GM10266 (cell line): ENCODE measurements at regions not wholly inside any gene's neighbourhood (a gene's known extent, or its start where the extent isn't known, plus 50 kb on each side); places are given as distances from the start of the nearest gene placed in this dataset.

Experiments used
- DNase-seq: peaks from one replicate; pipeline ENCODE4 v3.0.0; 2012; ENCODE audit errors: extremely low spot score
- TF ChIP-seq, protein P1 (sequence below): IDR thresholded peaks from 2 replicates; pipeline ENCODE4 v1.5.1; 2012; ENCODE audit warnings: mild to moderate bottlenecking, low read depth; ENCODE audit not compliant: control insufficient read depth, insufficient read depth; ENCODE audit errors: missing control alignments

DNA sequence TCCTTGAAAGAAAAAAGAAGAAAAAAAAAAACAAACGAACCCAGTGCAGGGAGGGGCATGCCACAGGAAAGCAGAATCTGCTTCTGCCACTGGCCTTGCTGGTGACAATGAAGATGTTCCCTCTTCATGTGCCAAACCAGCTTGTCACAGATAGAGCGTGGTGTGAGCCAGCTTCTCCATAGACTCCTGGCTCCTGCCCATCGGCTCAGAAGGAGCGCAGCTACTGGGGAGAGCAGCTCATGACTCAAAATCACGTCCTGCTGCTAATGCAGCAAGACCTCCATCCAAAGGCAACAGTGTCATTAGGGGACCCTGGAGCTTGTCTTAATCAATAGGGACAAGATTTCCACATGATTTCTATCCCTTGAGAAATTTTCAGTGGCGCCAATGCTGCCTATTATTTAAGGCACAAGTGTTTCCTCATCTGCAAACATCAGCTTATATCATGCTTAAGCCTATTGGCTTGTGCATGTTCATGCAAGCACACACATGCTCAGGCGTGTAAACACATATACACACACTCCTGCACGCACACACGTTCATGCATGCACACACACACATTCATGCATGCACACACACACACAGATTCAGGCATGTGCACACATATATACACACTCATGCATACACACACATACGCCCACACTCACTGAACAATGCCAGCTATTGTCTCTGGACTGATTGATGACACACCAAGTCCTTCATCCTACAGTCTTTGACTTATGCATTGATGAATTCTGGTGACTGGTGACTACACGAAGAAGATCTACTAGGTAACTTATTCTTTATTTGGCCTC lies 682.0 kb upstream of the ID2 start:
- TF ChIP-seq, protein P1, sequence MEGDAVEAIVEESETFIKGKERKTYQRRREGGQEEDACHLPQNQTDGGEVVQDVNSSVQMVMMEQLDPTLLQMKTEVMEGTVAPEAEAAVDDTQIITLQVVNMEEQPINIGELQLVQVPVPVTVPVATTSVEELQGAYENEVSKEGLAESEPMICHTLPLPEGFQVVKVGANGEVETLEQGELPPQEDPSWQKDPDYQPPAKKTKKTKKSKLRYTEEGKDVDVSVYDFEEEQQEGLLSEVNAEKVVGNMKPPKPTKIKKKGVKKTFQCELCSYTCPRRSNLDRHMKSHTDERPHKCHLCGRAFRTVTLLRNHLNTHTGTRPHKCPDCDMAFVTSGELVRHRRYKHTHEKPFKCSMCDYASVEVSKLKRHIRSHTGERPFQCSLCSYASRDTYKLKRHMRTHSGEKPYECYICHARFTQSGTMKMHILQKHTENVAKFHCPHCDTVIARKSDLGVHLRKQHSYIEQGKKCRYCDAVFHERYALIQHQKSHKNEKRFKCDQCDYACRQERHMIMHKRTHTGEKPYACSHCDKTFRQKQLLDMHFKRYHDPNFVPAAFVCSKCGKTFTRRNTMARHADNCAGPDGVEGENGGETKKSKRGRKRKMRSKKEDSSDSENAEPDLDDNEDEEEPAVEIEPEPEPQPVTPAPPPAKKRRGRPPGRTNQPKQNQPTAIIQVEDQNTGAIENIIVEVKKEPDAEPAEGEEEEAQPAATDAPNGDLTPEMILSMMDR, result no peak

DNA sequence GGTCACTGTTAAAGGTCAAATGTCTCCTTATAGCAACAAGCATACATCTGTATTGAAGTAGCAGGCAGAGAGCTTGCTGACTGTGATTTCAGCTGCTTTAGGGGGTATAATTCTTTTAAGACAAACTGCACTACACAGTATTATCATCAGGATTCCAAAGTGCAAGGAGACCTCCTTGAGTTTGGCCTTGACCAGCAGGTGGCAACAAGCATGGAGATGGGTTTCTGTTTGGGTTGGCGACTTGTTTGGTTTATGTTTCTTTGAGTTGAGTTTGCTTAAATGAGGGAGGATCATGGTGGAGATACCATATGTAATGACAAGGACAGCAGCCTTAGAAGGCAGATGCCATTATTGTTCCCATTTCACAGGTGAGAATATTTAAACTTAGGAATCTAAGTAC lies 681.0 kb upstream of the ID2 start:
- DNase-seq, result no peak
- TF ChIP-seq, protein P1, result peak; percentile 12

More for the DNA sequence above, 682.0 kb upstream of the ID2 start:
- no peak for DNase-seq

DNA sequence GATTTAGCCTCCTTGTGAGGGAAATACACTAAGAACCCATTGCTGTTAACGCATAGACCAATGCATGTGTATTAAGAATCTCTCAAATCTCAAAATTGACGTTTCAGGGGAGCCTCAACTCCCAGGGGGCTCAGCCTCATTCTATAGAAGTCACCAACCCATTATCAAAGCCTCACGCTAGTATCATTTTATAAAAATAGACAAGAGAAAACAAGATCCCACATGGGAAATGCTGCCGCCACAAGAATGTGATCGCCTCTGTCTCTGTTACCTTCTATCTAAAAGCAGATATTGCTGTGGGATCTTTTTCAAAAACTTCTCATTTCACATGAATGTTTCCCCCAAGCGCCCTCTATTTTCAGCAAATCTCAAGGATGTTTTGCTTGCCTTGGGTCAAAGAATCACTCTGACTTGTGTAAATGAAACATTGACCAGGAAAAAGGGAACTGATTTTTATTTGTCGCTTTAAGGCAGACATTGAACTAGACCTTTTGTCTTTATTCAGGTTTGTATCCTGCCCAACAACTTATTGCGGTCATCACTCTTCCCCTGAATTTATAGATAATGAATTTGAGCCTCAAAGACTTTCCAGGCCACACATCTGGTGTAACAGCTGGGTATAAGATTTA lies 679.0 kb upstream of the ID2 start:
- TF ChIP-seq, protein P1, result no peak
- DNase-seq, result peak; percentile 50

DNA sequence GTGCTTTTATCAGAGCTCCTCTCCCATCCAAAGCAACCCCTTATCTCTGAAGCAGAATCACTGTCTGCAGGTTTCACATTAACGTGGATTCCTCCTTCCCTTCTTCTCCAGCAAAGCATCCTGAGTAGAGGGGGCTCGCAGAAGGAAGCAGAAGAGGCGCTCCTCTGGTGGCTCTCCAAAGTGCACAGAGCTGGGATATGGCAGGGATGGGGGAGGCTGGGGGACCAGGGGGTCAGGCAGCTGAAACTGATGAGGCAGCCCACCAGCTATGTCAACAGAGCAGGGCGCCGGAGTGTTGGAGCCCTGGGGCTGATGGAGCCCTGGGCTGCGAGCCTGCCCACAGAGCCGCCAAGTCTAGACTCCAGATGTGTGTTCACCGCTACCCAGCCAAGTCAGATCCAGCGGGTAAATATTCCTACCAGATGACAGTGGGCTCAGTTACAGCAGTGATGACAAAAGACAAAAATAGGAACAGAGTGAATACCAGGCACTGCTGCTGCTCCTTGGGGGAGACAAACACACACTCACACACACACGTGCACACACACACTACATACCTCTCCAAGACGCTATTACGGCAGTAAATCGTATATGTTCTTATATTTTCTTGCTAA lies 678.3 kb upstream of the ID2 start:
- no peak for DNase-seq
- TF ChIP-seq, protein P1, result no peak

DNA sequence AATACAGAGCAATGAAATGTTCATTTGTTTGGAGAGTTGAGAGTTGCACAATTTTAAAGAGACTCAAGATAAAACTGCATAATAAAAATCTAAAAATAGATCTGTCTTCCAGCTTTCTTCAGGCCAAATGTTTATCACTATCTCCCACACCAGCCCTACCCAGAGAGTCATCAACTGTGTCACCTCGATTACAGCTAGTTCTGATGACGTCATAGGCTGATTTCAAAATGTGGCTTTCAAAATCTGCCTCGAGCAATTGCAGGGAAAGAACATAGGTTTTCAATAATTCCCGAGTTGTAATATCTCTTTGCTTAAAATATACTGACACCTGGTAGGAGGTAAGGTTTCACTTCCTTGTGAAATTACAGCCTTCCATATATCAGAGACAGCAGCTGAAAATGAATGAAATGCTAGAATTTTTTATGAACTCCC lies 677.6 kb upstream of the ID2 start:
- peak; percentile 28 for DNase-seq
- TF ChIP-seq, protein P1, result no peak

DNA sequence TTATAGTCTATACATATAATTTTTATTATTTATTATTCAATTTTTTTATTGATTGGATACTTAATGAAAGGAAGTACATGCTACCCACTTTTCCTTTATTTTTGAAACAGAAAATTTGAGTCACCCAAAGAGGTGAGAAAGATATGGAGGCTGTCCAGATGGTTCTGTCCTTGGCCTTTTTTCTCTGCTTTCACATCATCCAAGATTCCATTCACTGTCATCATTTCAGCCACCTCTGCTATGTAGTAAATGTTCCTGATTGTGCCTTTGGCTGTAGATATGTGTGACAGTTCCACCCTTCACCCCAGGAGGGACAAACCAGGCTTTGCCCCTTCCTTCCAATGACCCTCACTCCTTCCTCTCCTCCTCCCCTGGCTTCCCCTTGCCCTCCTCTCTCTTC lies 675.7 kb upstream of the ID2 start:
- TF ChIP-seq, protein P1, result no peak
- no peak for DNase-seq
